ENCODE measurements at regions not wholly inside any gene's neighbourhood (a gene's known extent, or its start where the extent isn't known, plus 50 kb on each side); places are given as distances from the start of the nearest gene placed in this dataset.
"Not testable (repeated sequence)": the region's sequence is repeated elsewhere in the genome, so short reads cannot be mapped to it uniquely, and the experiment has no call there.

DNA sequence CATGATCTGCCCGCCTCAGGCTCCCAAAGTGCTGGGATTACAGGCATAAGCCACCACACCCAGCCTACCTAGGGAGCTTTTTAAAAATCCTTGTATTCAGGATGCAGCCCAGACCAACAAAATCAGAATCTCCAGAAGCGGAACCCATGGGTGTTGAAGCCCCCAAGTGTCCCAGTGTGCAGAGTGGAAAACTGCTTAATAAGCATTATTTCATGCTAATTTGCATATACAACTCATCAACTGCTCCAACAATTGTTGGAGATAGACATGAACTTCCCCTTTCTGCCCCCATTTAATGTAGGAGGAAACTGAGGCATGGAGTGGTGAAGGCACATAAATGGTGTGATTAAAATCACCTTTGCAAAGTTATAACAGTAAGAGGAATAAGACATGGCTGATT, 84.3 kb upstream of the C16orf82 start:
- TF ChIP-seq, protein P1, sequence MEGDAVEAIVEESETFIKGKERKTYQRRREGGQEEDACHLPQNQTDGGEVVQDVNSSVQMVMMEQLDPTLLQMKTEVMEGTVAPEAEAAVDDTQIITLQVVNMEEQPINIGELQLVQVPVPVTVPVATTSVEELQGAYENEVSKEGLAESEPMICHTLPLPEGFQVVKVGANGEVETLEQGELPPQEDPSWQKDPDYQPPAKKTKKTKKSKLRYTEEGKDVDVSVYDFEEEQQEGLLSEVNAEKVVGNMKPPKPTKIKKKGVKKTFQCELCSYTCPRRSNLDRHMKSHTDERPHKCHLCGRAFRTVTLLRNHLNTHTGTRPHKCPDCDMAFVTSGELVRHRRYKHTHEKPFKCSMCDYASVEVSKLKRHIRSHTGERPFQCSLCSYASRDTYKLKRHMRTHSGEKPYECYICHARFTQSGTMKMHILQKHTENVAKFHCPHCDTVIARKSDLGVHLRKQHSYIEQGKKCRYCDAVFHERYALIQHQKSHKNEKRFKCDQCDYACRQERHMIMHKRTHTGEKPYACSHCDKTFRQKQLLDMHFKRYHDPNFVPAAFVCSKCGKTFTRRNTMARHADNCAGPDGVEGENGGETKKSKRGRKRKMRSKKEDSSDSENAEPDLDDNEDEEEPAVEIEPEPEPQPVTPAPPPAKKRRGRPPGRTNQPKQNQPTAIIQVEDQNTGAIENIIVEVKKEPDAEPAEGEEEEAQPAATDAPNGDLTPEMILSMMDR (IDR thresholded peaks at IDR 0.05; ENCODE audit: low read depth, low read length, missing control alignments): no peak
- DNase-seq (ENCODE audit: extremely low read depth, low read depth): no peak
- no peak overlapping the region for H3K4me3 ChIP-seq (replicated peaks; ENCODE audit: low read depth, low read length)

DNA sequence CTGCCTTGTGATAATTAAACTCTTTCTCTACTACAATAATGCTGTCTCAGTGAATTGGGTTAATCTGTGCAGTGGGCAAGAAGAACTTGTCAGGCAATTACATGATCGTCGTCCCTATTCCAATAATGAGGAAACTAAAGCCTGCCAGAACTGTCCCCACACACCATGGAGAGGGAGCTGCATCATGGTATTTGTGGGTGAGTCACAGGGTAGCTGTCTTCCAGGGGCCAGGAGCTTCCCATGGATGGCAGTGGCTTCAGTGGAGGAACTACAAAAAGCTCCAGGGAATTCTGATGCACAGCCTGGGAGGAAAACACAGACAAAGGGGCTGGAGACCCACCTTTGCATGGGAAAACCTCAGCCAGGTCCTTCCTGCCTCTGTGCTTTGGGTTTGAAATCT, 83.3 kb upstream of the C16orf82 start:
- TF ChIP-seq, protein P1 (IDR thresholded peaks at IDR 0.05; ENCODE audit: low read depth, low read length, missing control alignments): no peak
- DNase-seq (ENCODE audit: extremely low read depth, low read depth): no peak
- H3K4me3 ChIP-seq (replicated peaks; ENCODE audit: low read depth, low read length): no peak overlapping the region

DNA sequence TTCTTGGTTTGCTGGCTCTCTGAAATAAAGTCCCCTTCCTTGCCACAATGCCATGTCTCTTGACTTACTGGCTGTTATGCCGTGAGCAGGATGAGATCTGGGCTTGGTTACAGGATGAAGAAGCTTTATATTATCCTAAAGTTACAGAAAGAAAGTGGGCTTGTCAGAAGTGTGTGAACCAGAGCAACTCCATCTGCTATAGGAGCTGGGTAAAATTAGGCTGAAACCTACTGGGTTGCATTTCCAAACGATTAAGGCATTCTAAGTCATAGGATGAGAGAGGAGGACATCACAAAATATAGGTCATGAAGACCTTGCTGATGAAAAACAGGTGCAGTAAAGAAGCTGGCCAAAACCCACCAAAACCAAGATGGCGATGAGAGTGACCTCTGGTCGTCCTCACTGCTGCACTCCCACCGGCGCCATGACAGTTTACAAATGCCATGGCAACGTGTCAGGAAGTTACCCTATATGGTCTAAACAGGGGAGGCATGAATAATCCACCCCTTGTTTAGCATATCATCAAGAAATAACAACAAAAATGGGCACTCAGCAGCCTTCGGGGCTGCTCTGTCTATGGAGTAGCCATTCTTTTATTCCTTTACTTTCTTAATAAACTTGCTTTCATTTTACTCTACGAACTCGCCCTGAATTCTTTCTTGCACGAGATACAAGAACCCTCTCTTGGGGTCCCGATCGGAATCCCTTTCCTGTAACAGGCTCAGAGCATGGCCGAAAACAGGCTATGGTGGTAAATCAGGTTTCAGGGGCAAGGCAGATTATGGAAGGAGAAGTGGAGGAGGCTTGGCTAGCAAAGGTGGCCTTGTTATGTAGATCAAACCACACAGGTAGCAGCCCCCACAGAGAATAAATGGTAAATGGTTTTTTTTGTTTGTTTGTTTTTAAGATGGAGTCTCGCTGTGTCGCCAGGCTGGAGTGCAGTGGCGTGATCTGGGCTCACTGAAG, 81.3 kb upstream of the C16orf82 start:
- TF ChIP-seq, protein P1 (IDR thresholded peaks at IDR 0.05; ENCODE audit: low read depth, low read length, missing control alignments): no peak
- DNase-seq (ENCODE audit: extremely low read depth, low read depth): no peak
- H3K4me3 ChIP-seq (replicated peaks; ENCODE audit: low read depth, low read length): no peak overlapping the region

DNA sequence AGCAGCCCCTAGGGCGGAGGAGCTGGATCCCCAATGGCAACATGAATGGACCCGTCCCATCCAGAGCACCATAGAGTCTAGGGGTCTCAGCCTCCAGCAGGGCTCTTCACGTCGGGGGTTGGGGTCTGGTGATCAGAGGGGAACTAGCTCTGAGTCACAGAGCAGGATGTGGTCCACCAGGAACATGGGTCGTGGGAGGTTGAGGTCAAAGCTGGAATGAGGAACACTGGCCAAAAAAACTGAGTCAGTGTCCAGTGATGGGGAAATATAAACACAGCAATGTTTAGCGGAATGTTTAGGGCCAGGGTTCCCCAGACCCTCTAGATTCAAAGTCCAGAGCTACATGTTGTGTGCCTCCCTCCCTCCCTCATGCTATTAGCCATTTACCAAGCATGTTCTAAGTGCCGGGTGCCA, 79.1 kb upstream of the C16orf82 start:
- DNase-seq (ENCODE audit: extremely low read depth, low read depth): peak; percentile 43
- TF ChIP-seq, protein P1 (IDR thresholded peaks at IDR 0.05; ENCODE audit: low read depth, low read length, missing control alignments): no peak

DNA sequence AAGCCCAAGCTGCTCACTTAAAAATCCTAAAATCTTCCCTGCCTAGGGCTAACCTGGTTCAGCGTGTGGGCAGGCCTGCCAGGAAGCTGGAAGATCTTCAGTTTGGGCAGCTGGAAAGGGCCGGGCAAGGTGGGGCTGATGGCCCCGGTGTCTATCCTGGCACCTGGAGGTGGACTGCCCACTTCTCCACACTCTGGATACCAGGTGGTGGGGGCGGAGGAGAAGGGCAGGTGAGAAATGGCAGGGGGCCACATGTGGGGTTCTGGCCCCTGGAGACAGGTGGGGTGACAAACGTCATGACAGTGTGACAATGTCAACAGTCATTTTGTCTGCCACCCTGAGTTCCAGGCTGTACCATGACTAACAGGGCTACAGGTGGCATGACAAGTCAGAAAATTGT, 78.5 kb upstream of the C16orf82 start:
- H3K4me3 ChIP-seq (replicated peaks; ENCODE audit: low read depth, low read length): no peak overlapping the region
- TF ChIP-seq, protein P1 (IDR thresholded peaks at IDR 0.05; ENCODE audit: low read depth, low read length, missing control alignments): no peak
- no peak for DNase-seq (ENCODE audit: extremely low read depth, low read depth)

More for the DNA sequence above, 79.1 kb upstream of the C16orf82 start:
- H3K4me3 ChIP-seq (replicated peaks; ENCODE audit: low read depth, low read length): no peak overlapping the region

DNA sequence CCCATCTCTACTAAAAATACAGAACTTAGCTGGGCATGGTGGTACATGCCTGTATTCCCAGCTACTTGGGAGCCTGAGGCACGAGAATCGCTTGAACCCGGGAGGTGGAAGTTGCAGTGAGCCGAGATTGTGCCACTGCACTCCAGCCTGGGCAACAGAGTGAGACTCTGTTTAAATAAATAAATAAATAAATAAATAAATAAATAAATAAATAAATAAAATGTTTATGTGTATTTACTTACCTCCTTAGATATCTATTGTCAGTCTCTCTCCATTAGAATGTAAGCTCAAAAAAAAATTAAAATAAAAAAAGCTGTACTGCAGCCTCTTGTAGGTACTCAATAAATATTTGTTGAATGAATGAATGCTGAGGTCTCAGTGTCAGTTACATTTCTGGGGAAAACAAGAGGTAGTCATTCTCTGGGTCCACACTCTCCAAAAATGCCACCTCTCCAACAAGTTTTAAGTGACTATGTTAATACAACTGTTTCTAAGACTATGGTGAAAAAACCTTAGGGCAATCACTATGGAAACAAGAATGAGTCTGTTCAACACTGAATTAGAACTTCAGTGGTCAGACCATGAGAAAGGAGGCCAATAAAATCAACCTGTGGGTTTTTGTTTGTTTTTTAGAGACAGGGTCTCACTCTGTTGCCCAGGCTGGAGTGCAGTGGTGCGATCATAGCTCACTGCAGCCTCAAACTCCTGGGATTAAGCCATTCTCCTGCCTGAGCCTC, 76.2 kb upstream of the C16orf82 start:
- H3K4me3 ChIP-seq (replicated peaks; ENCODE audit: low read depth, low read length); DNase-seq (ENCODE audit: extremely low read depth, low read depth): not testable (repeated sequence)

All from HFF-Myc (cell line).